Epithelial cell of proximal tubule (primary cell): ENCODE measurements at regions not wholly inside any gene's neighbourhood (a gene's known extent, or its start where the extent isn't known, plus 50 kb on each side); places are given as distances from the start of the nearest gene placed in this dataset.

ENCODE experiments used
- DNase-seq: peaks from one replicate; pipeline ENCODE4 v3.0.0-alpha.2; 2011; ENCODE audit warnings: low read depth
- H3K4me3 ChIP-seq: 2 replicates; pipeline ENCODE4 v1.5.1; 2011; ENCODE audit warnings: low read depth, mild to moderate bottlenecking, low read length
- CTCF ChIP-seq: conservative IDR thresholded peaks from 2 replicates; pipeline ENCODE4 v1.5.1; 2012; ENCODE audit warnings: low read depth, mild to moderate bottlenecking, low read length

GRCh38 chr2:2932692-2933305 is 444.8 kb downstream of the EIPR1 start:
- no peak for DNase-seq
- no peak overlapping the region for H3K4me3 ChIP-seq
- TF ChIP-seq CTCF = no peak

GRCh38 chr2:2932189-2932588 is 445.4 kb downstream of the EIPR1 start:
- no peak for DNase-seq
- no peak for TF ChIP-seq CTCF

GRCh38 chr2:2931318-2932075 is 446.1 kb downstream of the EIPR1 start:
- no peak for DNase-seq
- no peak overlapping the region for H3K4me3 ChIP-seq
- TF ChIP-seq CTCF = no peak

More at GRCh38 chr2:2932189-2932588, 445.4 kb downstream of the EIPR1 start:
- H3K4me3 ChIP-seq = no peak overlapping the region

- H3K4me3 ChIP-seq = no peak overlapping the region
- TF ChIP-seq CTCF = no peak
- DNase-seq = no peak
These were observed 446.8 kb downstream of the EIPR1 start for GRCh38 chr2:2930841-2931240.

GRCh38 chr2:2926858-2927175 is 450.8 kb downstream of the EIPR1 start:
- no peak for DNase-seq

GRCh38 chr2:2926009-2926857 is 451.4 kb downstream of the EIPR1 start:
- no peak for DNase-seq
- no peak for TF ChIP-seq CTCF
- H3K4me3 ChIP-seq = no peak overlapping the region

More at GRCh38 chr2:2926858-2927175, 450.8 kb downstream of the EIPR1 start:
- TF ChIP-seq CTCF = no peak
- no peak overlapping the region for H3K4me3 ChIP-seq
